SK-N-SH treated with all-trans-retinoic acid at 6 μM for 48 hours (cell line): ENCODE measurements at regions not wholly inside any gene's neighbourhood (a gene's known extent, or its start where the extent isn't known, plus 50 kb on each side); places are given as distances from the start of the nearest gene placed in this dataset.

Experiments
- CSDC2 ChIP-seq: fragments of 250-450 bp; sonication (Bioruptor Pico); IDR thresholded peaks from 2 replicates; pipeline ENCODE4 v1.5.0; 2020; ENCODE audit warnings: mild to moderate bottlenecking, moderate library complexity
- ISL1 ChIP-seq: fragments of 250-450 bp; sonication (Bioruptor Pico); IDR thresholded peaks from 2 replicates; pipeline ENCODE4 v2.1.2; 2022; ENCODE audit warnings: mild to moderate bottlenecking, moderate library complexity
- POU6F1 ChIP-seq: fragments of 250-450 bp; sonication (Bioruptor Pico); IDR thresholded peaks from 2 replicates; pipeline ENCODE4 v1.8.0; 2021; ENCODE audit warnings: low read depth, mild to moderate bottlenecking, moderate library complexity, borderline replicate concordance
- PPARA ChIP-seq: fragments of 250-450 bp; sonication (Bioruptor Pico); IDR thresholded peaks from 2 replicates; pipeline ENCODE4 v1.5.0; 2020; ENCODE audit warnings: mild to moderate bottlenecking, borderline replicate concordance
- RARB ChIP-seq: fragments of 250-450 bp; sonication (Bioruptor Pico); IDR thresholded peaks from 2 replicates; pipeline ENCODE4 v1.8.0; 2021; ENCODE audit warnings: mild to moderate bottlenecking, moderate library complexity
- TCF4 ChIP-seq: fragments of 250-450 bp; sonication (Bioruptor Pico); IDR thresholded peaks from 2 replicates; pipeline ENCODE4 v1.8.0; 2021; ENCODE audit warnings: mild to moderate bottlenecking, moderate library complexity, borderline replicate concordance
- ZFP3 ChIP-seq: fragments of 250-450 bp; sonication (Bioruptor Pico); IDR thresholded peaks from 2 replicates; pipeline ENCODE4 v1.5.0; 2020; ENCODE audit warnings: mild to moderate bottlenecking, moderate library complexity
- ZNF565 ChIP-seq: fragments of 450-650 bp; formaldehyde crosslinking; conservative IDR thresholded peaks from 2 replicates; pipeline ENCODE4 v1.5.0; 2020; ENCODE audit warnings: low read depth, mild to moderate bottlenecking, moderate library complexity
- ZNF70 ChIP-seq: fragments of 450-650 bp; formaldehyde crosslinking; IDR thresholded peaks from 2 replicates; pipeline ENCODE4 v1.5.0; 2020; ENCODE audit warnings: mild to moderate bottlenecking, moderate library complexity
- TF ChIP-seq, protein P1 (sequence below): fragments of 250-450 bp; sonication (Bioruptor Pico); IDR thresholded peaks from 2 replicates; pipeline ENCODE4 v1.8.0; 2020; ENCODE audit warnings: mild to moderate bottlenecking, moderate library complexity, borderline replicate concordance

DNA sequence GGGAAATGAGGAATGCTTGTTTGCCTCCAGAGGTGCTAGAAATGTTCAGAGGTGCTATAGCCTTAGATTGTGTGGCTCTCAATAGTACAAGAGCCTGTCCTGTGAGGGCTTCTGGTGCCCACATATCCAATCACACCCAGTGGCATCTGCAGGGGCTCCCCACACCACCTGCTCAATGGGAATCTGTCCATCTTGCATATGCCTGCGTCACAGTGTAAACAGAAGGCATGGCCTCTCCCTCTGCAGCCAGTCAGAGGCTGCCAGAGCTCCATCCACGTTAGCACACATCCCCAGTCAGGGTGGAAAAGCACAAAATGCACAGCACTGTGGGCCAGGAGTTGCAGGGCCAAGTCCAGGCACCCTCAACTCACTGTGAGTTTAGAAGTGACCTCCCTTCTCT, 113.6 kb upstream of the GRIK3 start:
- TF ChIP-seq RARB (CRISPR knock-in tag) (no peak), CSDC2 (CRISPR knock-in tag) (no peak), PPARA (no peak), TCF4 (CRISPR knock-in tag) (no peak), ZNF70 (CRISPR knock-in tag) (no peak), ZNF565 (CRISPR knock-in tag) (no peak), ISL1 (CRISPR knock-in tag) (no peak), ZFP3 (CRISPR knock-in tag) (no peak), POU6F1 (CRISPR knock-in tag) (no peak)
- TF ChIP-seq, protein P1, sequence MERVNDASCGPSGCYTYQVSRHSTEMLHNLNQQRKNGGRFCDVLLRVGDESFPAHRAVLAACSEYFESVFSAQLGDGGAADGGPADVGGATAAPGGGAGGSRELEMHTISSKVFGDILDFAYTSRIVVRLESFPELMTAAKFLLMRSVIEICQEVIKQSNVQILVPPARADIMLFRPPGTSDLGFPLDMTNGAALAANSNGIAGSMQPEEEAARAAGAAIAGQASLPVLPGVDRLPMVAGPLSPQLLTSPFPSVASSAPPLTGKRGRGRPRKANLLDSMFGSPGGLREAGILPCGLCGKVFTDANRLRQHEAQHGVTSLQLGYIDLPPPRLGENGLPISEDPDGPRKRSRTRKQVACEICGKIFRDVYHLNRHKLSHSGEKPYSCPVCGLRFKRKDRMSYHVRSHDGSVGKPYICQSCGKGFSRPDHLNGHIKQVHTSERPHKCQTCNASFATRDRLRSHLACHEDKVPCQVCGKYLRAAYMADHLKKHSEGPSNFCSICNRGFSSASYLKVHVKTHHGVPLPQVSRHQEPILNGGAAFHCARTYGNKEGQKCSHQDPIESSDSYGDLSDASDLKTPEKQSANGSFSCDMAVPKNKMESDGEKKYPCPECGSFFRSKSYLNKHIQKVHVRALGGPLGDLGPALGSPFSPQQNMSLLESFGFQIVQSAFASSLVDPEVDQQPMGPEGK (CRISPR knock-in tag), result no peak
